22Rv1 (cell line): ENCODE measurements at regions not wholly inside any gene's neighbourhood (a gene's known extent, or its start where the extent isn't known, plus 50 kb on each side); places are given as distances from the start of the nearest gene placed in this dataset.

Experiments used
- CTCF ChIP-seq: fragments of 450-650 bp; IDR thresholded peaks from 2 replicates; pipeline ENCODE4 v1.5.1; 2017; ENCODE audit warnings: mild to moderate bottlenecking
- ZFX ChIP-seq: fragments of 450-650 bp; IDR thresholded peaks from 2 replicates; pipeline ENCODE4 v1.6.1; 2017; ENCODE audit warnings: antibody characterized with exemption, borderline replicate concordance

GRCh38 chr13:88752041-88752440 is 1080.9 kb downstream of the SLITRK5 start:
- TF ChIP-seq CTCF, result no peak
- TF ChIP-seq ZFX, result no peak
